DOHH2 (cell line): ENCODE measurements at regions not wholly inside any gene's neighbourhood (a gene's known extent, or its start where the extent isn't known, plus 50 kb on each side); places are given as distances from the start of the nearest gene placed in this dataset.

Source experiments
- EZH2phosphoT487 ChIP-seq: fragments of 200-600 bp; sonication (generic); IDR thresholded peaks from 2 replicates; pipeline ENCODE4 v1.6.1; 2017; ENCODE audit warnings: borderline replicate concordance, mild to moderate bottlenecking, antibody characterized with exemption, low read length, moderate library complexity, mixed read lengths
- TF ChIP-seq, protein P1 (sequence below): fragments of 200-600 bp; sonication (generic); IDR thresholded peaks from one replicate; pipeline ENCODE4 v1.5.1; 2014; ENCODE audit warnings: antibody characterized with exemption, mild to moderate bottlenecking, low read depth, low read length; ENCODE audit not compliant: poor library complexity, severe bottlenecking

GRCh38 chr3:154932633-154933032, 147.5 kb upstream of the MME start:
- TF ChIP-seq, protein P1, sequence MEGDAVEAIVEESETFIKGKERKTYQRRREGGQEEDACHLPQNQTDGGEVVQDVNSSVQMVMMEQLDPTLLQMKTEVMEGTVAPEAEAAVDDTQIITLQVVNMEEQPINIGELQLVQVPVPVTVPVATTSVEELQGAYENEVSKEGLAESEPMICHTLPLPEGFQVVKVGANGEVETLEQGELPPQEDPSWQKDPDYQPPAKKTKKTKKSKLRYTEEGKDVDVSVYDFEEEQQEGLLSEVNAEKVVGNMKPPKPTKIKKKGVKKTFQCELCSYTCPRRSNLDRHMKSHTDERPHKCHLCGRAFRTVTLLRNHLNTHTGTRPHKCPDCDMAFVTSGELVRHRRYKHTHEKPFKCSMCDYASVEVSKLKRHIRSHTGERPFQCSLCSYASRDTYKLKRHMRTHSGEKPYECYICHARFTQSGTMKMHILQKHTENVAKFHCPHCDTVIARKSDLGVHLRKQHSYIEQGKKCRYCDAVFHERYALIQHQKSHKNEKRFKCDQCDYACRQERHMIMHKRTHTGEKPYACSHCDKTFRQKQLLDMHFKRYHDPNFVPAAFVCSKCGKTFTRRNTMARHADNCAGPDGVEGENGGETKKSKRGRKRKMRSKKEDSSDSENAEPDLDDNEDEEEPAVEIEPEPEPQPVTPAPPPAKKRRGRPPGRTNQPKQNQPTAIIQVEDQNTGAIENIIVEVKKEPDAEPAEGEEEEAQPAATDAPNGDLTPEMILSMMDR, result no peak
- no peak for TF ChIP-seq EZH2phosphoT487
